GM23248 (cell line): ENCODE measurements at regions not wholly inside any gene's neighbourhood (a gene's known extent, or its start where the extent isn't known, plus 50 kb on each side); places are given as distances from the start of the nearest gene placed in this dataset.

Experiments
- EZH2 ChIP-seq: fragments of 200-600 bp; sonication (generic); IDR thresholded peaks from 2 replicates; pipeline ENCODE4 v1.6.1; 2018; ENCODE audit warnings: antibody characterized with exemption, mild to moderate bottlenecking; ENCODE audit not compliant: insufficient read depth, poor library complexity, severe bottlenecking
- EZH2phosphoT487 ChIP-seq: fragments of 200-600 bp; sonication (generic); IDR thresholded peaks from 2 replicates; pipeline ENCODE4 v1.6.1; 2018; ENCODE audit warnings: antibody characterized with exemption, moderate library complexity, mild to moderate bottlenecking, low read depth; ENCODE audit not compliant: insufficient read depth

DNA sequence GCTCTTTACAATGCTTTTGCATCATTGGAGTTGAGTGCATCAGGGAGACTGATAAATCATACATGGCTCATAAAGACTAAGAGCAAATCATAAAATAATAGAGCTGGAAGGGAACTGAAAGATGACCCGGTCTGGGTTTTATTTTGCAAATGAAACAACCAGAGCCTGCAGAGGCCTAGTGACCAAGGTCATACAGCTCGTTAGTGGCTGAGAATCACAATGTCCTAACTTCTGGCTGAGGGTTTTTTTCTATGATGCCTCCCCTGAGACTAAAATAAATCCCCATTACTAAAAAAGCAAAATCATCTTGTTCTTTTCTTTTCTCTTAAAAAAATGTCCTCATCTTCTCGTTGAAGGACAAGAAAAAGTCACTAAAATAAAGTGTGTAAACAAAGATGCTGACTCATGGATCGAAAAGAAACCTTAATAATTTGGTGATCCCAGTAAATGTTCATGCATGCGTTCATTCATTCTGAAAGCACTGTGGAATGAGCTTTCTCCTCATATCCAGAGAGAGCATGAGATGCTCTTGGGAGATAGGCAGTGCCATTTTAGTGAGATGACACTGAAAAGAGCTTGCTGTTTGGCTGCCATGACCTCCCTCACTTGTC, 107.8 kb upstream of the PHYHIPL start:
- TF ChIP-seq EZH2phosphoT487: no peak
- no peak for TF ChIP-seq EZH2
